ENCODE measurements at regions not wholly inside any gene's neighbourhood (a gene's known extent, or its start where the extent isn't known, plus 50 kb on each side); places are given as distances from the start of the nearest gene placed in this dataset.

GRCh38 chr5:20514145-20514544 is 526.1 kb upstream of the CDH18 start:
- no peaks in the 10 kb centered on the region for H3K4me1 ChIP-seq (ENCODE audit: control insufficient read depth in 1 of 2, low read depth in 2 of 2)
- no peaks in the 10 kb centered on the region for H3K9me3 ChIP-seq
- DNase-seq (ENCODE audit: low spot score) (no peak), ATAC-seq (ENCODE audit: insufficient number of reproducible peaks, low FRiP score, low read depth) (no peak)
- no peak overlapping the region for H3K27ac ChIP-seq
- TF ChIP-seq, protein P1, sequence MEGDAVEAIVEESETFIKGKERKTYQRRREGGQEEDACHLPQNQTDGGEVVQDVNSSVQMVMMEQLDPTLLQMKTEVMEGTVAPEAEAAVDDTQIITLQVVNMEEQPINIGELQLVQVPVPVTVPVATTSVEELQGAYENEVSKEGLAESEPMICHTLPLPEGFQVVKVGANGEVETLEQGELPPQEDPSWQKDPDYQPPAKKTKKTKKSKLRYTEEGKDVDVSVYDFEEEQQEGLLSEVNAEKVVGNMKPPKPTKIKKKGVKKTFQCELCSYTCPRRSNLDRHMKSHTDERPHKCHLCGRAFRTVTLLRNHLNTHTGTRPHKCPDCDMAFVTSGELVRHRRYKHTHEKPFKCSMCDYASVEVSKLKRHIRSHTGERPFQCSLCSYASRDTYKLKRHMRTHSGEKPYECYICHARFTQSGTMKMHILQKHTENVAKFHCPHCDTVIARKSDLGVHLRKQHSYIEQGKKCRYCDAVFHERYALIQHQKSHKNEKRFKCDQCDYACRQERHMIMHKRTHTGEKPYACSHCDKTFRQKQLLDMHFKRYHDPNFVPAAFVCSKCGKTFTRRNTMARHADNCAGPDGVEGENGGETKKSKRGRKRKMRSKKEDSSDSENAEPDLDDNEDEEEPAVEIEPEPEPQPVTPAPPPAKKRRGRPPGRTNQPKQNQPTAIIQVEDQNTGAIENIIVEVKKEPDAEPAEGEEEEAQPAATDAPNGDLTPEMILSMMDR (IDR thresholded peaks at IDR 0.05), result no peak
- no peaks in the 10 kb centered on the region for H3K27me3 ChIP-seq (replicated peaks; ENCODE audit: insufficient read depth)
- no peaks in the 10 kb centered on the region for H3K36me3 ChIP-seq
- no peak overlapping the region for H3K4me3 ChIP-seq

- DNase-seq (ENCODE audit: low spot score) (no peak), ATAC-seq (ENCODE audit: insufficient number of reproducible peaks, low FRiP score, low read depth) (no peak)
- TF ChIP-seq, protein P1 (IDR thresholded peaks at IDR 0.05), result no peak
Observed at GRCh38 chr5:20500546-20500945, 512.5 kb upstream of the CDH18 start.

DNA sequence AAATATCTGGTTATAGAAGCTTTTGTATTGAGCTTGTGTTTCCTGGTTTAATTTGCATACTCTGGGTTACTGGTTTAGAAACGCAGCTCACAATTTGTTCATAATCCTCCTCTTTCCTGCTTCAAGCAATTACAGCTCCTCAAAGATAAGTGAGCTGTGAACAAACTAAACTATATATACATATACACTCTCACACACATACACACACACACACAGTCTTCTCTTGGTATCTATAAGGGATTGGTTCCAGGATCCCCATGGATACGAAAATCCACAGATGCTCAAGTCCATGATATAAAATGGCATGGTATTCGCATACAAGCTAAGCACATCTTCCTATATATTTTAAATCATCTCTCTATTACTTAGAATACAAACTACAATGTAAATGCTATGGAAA is 510.9 kb upstream of the CDH18 start:
- Histone ChIP-seq H3K9me3 (no peaks in the 10 kb centered on the region), H3K27me3 (replicated peaks; ENCODE audit: insufficient read depth) (no peaks in the 10 kb centered on the region), H3K4me3 (no peak overlapping the region), H3K4me1 (ENCODE audit: control insufficient read depth in 1 of 2, low read depth in 2 of 2) (no peaks in the 10 kb centered on the region), H3K27ac (no peak overlapping the region), H3K36me3 (no peaks in the 10 kb centered on the region)
- DNase-seq (ENCODE audit: low spot score), result no peak
- TF ChIP-seq, protein P1 (IDR thresholded peaks at IDR 0.05), result no peak
- no peak for ATAC-seq (ENCODE audit: insufficient number of reproducible peaks, low FRiP score, low read depth)

More at GRCh38 chr5:20500546-20500945, 512.5 kb upstream of the CDH18 start:
- no peaks in the 10 kb centered on the region for H3K4me1 ChIP-seq (ENCODE audit: control insufficient read depth in 1 of 2, low read depth in 2 of 2)
- H3K36me3 ChIP-seq, result no peaks in the 10 kb centered on the region
- H3K27me3 ChIP-seq (replicated peaks; ENCODE audit: insufficient read depth), result no peaks in the 10 kb centered on the region
- no peak overlapping the region for H3K4me3 ChIP-seq
- H3K9me3 ChIP-seq, result no peaks in the 10 kb centered on the region
- no peak overlapping the region for H3K27ac ChIP-seq

DNA sequence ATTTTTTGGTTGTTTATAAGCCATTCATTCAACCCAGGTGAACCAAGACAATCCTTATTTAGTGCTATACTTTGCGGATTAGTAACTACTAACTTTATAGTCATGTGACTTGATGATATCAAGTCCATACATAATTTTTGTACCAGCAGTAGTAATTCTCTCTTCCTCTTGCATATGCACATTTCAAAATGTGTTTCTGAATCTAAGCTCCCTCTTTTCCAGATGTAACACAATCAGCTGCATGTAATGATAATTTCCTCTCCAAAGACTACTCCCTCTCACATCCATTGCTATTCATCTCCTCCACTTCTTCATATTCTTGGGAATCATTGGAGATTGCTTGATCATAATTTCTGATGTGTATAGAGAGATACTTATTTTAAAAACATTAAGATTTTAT is 510.1 kb upstream of the CDH18 start:
- H3K27me3 ChIP-seq (replicated peaks; ENCODE audit: insufficient read depth), result no peaks in the 10 kb centered on the region
- no peaks in the 10 kb centered on the region for H3K9me3 ChIP-seq
- no peak overlapping the region for H3K4me3 ChIP-seq
- H3K36me3 ChIP-seq, result no peaks in the 10 kb centered on the region
- H3K4me1 ChIP-seq (ENCODE audit: control insufficient read depth in 1 of 2, low read depth in 2 of 2), result no peaks in the 10 kb centered on the region
- no peak for DNase-seq (ENCODE audit: low spot score)
- TF ChIP-seq, protein P1 (IDR thresholded peaks at IDR 0.05), result no peak
- no peak overlapping the region for H3K27ac ChIP-seq
- no peak for ATAC-seq (ENCODE audit: insufficient number of reproducible peaks, low FRiP score, low read depth)

DNA sequence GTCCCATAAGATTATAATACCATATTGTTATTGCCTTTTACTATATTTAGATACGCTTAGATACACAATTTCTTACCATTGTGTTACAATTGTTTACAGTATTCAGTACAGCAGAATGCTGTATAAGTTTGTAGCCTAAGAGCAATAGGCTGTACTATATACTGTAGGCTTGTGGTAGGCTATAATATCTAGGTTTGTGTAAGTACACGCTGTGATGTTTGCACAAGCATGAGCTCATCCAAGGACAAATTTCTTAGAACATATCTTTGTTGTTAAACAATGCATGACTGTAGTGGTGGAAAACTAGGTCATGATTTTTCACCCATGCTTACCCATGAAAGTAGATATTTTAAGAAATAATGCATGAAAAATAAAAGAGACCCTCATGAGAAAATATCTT is 509.4 kb upstream of the CDH18 start:
- H3K4me3 ChIP-seq, result no peak overlapping the region
- H3K27ac ChIP-seq, result no peak overlapping the region
- ATAC-seq (ENCODE audit: insufficient number of reproducible peaks, low FRiP score, low read depth) (no peak), DNase-seq (ENCODE audit: low spot score) (no peak)
- H3K36me3 ChIP-seq, result no peaks in the 10 kb centered on the region
- no peaks in the 10 kb centered on the region for H3K4me1 ChIP-seq (ENCODE audit: control insufficient read depth in 1 of 2, low read depth in 2 of 2)
- no peaks in the 10 kb centered on the region for H3K27me3 ChIP-seq (replicated peaks; ENCODE audit: insufficient read depth)
- H3K9me3 ChIP-seq, result no peaks in the 10 kb centered on the region
- TF ChIP-seq, protein P1 (IDR thresholded peaks at IDR 0.05), result no peak
